HEK293 (cell line): ENCODE measurements at regions not wholly inside any gene's neighbourhood (a gene's known extent, or its start where the extent isn't known, plus 50 kb on each side); places are given as distances from the start of the nearest gene placed in this dataset.

Experiments
- CTCF ChIA-PET: fragments of 350-600 bp; formaldehyde crosslinking; extraction: SDS; loops from one replicate; lab custom pipeline; 2021; ENCODE audit warnings: antibody characterized with exemption; lab: Yijun Ruan, JAX
- POLR2A ChIA-PET: fragments of 300-600 bp; formaldehyde crosslinking; extraction: SDS; loops from one replicate; lab custom pipeline; 2020; ENCODE audit warnings: antibody characterized with exemption, inconsistent platforms; lab: Yijun Ruan, JAX
- H3K27ac ChIP-seq: fragments of 200-500 bp; sonication (Bioruptor generic); 2 replicates; pipeline ENCODE4 v1.5.1; 2014; ENCODE audit warnings: low read depth, low read length, control low read depth, inconsistent platforms; ENCODE audit errors: extremely low read depth
- H3K36me3 ChIP-seq, 2 experiments: fragments of 200-500 bp in 1 of 2; sonication (Bioruptor generic) in 1 of 2; 1 replicate in 1 of 2; 2 replicates in 1 of 2; pipeline ENCODE4 v1.5.1; 2014 to 2017; ENCODE audit warnings: inconsistent platforms in 2 of 2, low read length in 2 of 2; ENCODE audit not compliant: control insufficient read depth in 2 of 2, insufficient read depth in 1 of 2
- H3K4me1 ChIP-seq: fragments of 200-500 bp; sonication (Bioruptor generic); 2 replicates; pipeline ENCODE4 v1.5.1; 2014; ENCODE audit warnings: mild to moderate bottlenecking, low read length, inconsistent platforms; ENCODE audit not compliant: control insufficient read depth, insufficient read depth
- H3K4me3 ChIP-seq: 2 replicates; pipeline ENCODE4 v1.5.1; 2011; ENCODE audit warnings: low read depth, mild to moderate bottlenecking, control low read depth, low read length, moderate library complexity
- H3K9me3 ChIP-seq: fragments of 200-500 bp; sonication (Bioruptor generic); 2 replicates; pipeline ENCODE4 v1.5.1; 2014; ENCODE audit warnings: low read depth, low read length, inconsistent platforms; ENCODE audit not compliant: control insufficient read depth, insufficient read depth
- GLIS2 ChIP-seq: fragments of 450-650 bp; formaldehyde crosslinking; IDR thresholded peaks from 2 replicates; pipeline ENCODE4 v1.5.1; 2016; ENCODE audit warnings: missing biosample characterization, missing genetic modification characterization
- HOXD13 ChIP-seq: sonication (generic); formaldehyde crosslinking; IDR thresholded peaks from 2 replicates; pipeline ENCODE4 v1.8.0; 2022; ENCODE audit warnings: missing genetic modification reagents, borderline replicate concordance
- ZFP41 ChIP-seq: fragments of 450-650 bp; formaldehyde crosslinking; IDR thresholded peaks from 2 replicates; pipeline ENCODE4 v1.5.1; 2016; ENCODE audit warnings: missing biosample characterization, missing genetic modification characterization, borderline replicate concordance
- ZNF146 ChIP-seq: fragments of 450-650 bp; formaldehyde crosslinking; IDR thresholded peaks from 2 replicates; pipeline ENCODE4 v1.5.1; 2016; ENCODE audit warnings: missing biosample characterization, missing genetic modification characterization
- ZNF211 ChIP-seq: fragments of 450-650 bp; formaldehyde crosslinking; IDR thresholded peaks from 2 replicates; pipeline ENCODE4 v1.5.1; 2016; ENCODE audit warnings: low read depth, missing biosample characterization, missing genetic modification characterization
- ZNF221 ChIP-seq: fragments of 450-650 bp; formaldehyde crosslinking; IDR thresholded peaks from 2 replicates; pipeline ENCODE4 v1.5.1; 2017; ENCODE audit warnings: missing biosample characterization, missing genetic modification characterization, borderline replicate concordance
- ZNF26 ChIP-seq: fragments of 450-650 bp; formaldehyde crosslinking; IDR thresholded peaks from 2 replicates; pipeline ENCODE4 v1.5.1; 2016; ENCODE audit warnings: missing biosample characterization, missing genetic modification characterization
- ZNF292 ChIP-seq: fragments of 450-650 bp; formaldehyde crosslinking; IDR thresholded peaks from 2 replicates; pipeline ENCODE4 v1.5.1; 2016; ENCODE audit warnings: low read depth, missing biosample characterization, missing genetic modification characterization, borderline replicate concordance
- ZNF48 ChIP-seq: fragments of 450-650 bp; formaldehyde crosslinking; IDR thresholded peaks from 2 replicates; pipeline ENCODE4 v1.5.1; 2016; ENCODE audit warnings: missing biosample characterization, missing genetic modification characterization
- ZNF501 ChIP-seq: fragments of 450-650 bp; formaldehyde crosslinking; IDR thresholded peaks from 2 replicates; pipeline ENCODE4 v1.5.1; 2016; ENCODE audit warnings: missing biosample characterization, missing genetic modification characterization
- ZNF560 ChIP-seq: fragments of 450-650 bp; formaldehyde crosslinking; IDR thresholded peaks from 2 replicates; pipeline ENCODE4 v1.5.1; 2017; ENCODE audit warnings: missing biosample characterization, missing genetic modification characterization, borderline replicate concordance
- ZNF571 ChIP-seq: fragments of 450-650 bp; formaldehyde crosslinking; IDR thresholded peaks from 2 replicates; pipeline ENCODE4 v1.5.0; 2017; ENCODE audit warnings: missing biosample characterization, missing genetic modification characterization
- ZNF580 ChIP-seq: fragments of 450-650 bp; formaldehyde crosslinking; IDR thresholded peaks from 2 replicates; pipeline ENCODE4 v1.5.1; 2016; ENCODE audit warnings: missing biosample characterization, missing genetic modification characterization
- ZNF629 ChIP-seq: fragments of 450-650 bp; formaldehyde crosslinking; IDR thresholded peaks from 2 replicates; pipeline ENCODE4 v1.5.1; 2017; ENCODE audit warnings: missing biosample characterization, missing genetic modification characterization
- ZSCAN16 ChIP-seq: fragments of 450-650 bp; formaldehyde crosslinking; IDR thresholded peaks from 2 replicates; pipeline ENCODE4 v1.5.1; 2016; ENCODE audit warnings: missing biosample characterization, missing genetic modification characterization
- TF ChIP-seq, protein P1 (sequence below): fragments of 450-650 bp; formaldehyde crosslinking; IDR thresholded peaks from 2 replicates; pipeline ENCODE4 v1.5.0; 2017; ENCODE audit warnings: missing biosample characterization, missing genetic modification characterization, borderline replicate concordance
- TF ChIP-seq, protein P2 (sequence below): fragments of 450-650 bp; formaldehyde crosslinking; conservative IDR thresholded peaks from 2 replicates; pipeline ENCODE4 v1.5.1; 2016; ENCODE audit warnings: low read depth, missing biosample characterization, missing genetic modification characterization

GRCh38 chr3:180409883-180410282 is 192.1 kb upstream of the TTC14 start:
- Histone ChIP-seq H3K4me3 (no peak overlapping the region), H3K27ac (no peak overlapping the region), H3K36me3 (no peaks in the 10 kb centered on the region), H3K4me1 (no peaks in the 10 kb centered on the region), H3K9me3 (no peaks in the 10 kb centered on the region)
- ChIA-PET CTCF (no interaction called here), POLR2A (no interaction called here)
- no peak for TF ChIP-seq ZNF211 (tag by site-specific recombination)
- no peak for TF ChIP-seq ZNF560 (tag by site-specific recombination)

GRCh38 chr3:180414157-180414556 is 187.8 kb upstream of the TTC14 start:
- no peak for TF ChIP-seq ZNF571 (tag by site-specific recombination)
- no peak for TF ChIP-seq ZNF26 (tag by site-specific recombination)
- TF ChIP-seq, protein P1, sequence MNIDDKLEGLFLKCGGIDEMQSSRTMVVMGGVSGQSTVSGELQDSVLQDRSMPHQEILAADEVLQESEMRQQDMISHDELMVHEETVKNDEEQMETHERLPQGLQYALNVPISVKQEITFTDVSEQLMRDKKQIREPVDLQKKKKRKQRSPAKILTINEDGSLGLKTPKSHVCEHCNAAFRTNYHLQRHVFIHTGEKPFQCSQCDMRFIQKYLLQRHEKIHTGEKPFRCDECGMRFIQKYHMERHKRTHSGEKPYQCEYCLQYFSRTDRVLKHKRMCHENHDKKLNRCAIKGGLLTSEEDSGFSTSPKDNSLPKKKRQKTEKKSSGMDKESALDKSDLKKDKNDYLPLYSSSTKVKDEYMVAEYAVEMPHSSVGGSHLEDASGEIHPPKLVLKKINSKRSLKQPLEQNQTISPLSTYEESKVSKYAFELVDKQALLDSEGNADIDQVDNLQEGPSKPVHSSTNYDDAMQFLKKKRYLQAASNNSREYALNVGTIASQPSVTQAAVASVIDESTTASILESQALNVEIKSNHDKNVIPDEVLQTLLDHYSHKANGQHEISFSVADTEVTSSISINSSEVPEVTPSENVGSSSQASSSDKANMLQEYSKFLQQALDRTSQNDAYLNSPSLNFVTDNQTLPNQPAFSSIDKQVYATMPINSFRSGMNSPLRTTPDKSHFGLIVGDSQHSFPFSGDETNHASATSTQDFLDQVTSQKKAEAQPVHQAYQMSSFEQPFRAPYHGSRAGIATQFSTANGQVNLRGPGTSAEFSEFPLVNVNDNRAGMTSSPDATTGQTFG (tag by site-specific recombination), result no peak
- no peak for TF ChIP-seq ZNF146 (tag by site-specific recombination)
- no peak for TF ChIP-seq ZNF292 (tag by site-specific recombination)
- TF ChIP-seq, protein P2, sequence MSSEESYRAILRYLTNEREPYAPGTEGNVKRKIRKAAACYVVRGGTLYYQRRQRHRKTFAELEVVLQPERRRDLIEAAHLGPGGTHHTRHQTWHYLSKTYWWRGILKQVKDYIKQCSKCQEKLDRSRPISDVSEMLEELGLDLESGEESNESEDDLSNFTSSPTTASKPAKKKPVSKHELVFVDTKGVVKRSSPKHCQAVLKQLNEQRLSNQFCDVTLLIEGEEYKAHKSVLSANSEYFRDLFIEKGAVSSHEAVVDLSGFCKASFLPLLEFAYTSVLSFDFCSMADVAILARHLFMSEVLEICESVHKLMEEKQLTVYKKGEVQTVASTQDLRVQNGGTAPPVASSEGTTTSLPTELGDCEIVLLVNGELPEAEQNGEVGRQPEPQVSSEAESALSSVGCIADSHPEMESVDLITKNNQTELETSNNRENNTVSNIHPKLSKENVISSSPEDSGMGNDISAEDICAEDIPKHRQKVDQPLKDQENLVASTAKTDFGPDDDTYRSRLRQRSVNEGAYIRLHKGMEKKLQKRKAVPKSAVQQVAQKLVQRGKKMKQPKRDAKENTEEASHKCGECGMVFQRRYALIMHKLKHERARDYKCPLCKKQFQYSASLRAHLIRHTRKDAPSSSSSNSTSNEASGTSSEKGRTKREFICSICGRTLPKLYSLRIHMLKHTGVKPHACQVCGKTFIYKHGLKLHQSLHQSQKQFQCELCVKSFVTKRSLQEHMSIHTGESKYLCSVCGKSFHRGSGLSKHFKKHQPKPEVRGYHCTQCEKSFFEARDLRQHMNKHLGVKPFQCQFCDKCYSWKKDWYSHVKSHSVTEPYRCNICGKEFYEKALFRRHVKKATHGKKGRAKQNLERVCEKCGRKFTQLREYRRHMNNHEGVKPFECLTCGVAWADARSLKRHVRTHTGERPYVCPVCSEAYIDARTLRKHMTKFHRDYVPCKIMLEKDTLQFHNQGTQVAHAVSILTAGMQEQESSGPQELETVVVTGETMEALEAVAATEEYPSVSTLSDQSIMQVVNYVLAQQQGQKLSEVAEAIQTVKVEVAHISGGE (tag by site-specific recombination), result no peak
- no peak for TF ChIP-seq GLIS2 (tag by site-specific recombination)
- no peak for TF ChIP-seq HOXD13
- TF ChIP-seq ZNF48, result no peak
- TF ChIP-seq ZNF221 (tag by site-specific recombination), result no peak
- TF ChIP-seq ZSCAN16 (tag by site-specific recombination), result no peak
- TF ChIP-seq ZNF629, result no peak
- no peaks in the 10 kb centered on the region for H3K36me3 ChIP-seq
- no peaks in the 10 kb centered on the region for H3K9me3 ChIP-seq
- CTCF ChIA-PET, result interaction anchor here (0.5 kb wide), 1 partner anchor 269 kb away, joined by 3 read pairs; no protein-coding TSS in a partner anchor
- POLR2A ChIA-PET, result no interaction called here
- no peaks in the 10 kb centered on the region for H3K4me1 ChIP-seq
- no peak overlapping the region for H3K4me3 ChIP-seq
- no peak overlapping the region for H3K27ac ChIP-seq

DNA sequence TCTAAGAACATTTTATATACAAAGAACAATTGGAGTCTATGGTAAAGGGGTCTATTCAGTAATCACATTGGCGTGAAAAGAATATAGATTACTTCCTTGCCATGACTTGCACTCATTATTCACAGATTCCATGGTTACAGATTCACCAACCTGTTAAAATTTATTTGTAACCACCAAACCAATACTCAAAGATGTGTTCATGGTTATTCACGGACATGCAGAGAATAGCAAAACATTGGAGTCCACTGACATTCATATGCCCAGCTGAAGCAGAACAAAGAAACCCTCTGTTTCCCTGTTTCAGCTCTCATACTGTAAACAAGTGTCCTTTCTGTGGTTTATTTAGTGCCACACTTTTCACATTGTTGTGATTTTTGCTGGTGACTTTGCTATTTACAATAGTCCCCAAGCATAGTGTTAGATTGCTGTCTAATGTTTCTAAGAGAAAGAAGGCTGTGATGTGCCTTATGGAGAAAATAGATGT is 185.8 kb upstream of the TTC14 start:
- H3K27ac ChIP-seq, result no peak overlapping the region
- no peaks in the 10 kb centered on the region for H3K36me3 ChIP-seq
- H3K4me3 ChIP-seq, result no peak overlapping the region
- no peaks in the 10 kb centered on the region for H3K4me1 ChIP-seq
- CTCF ChIA-PET, result no interaction called here
- H3K9me3 ChIP-seq, result no peaks in the 10 kb centered on the region
- TF ChIP-seq ZFP41 (tag by site-specific recombination), result no peak
- no peak for TF ChIP-seq ZNF580 (tag by site-specific recombination)
- no peak for TF ChIP-seq ZNF501 (tag by site-specific recombination)
- TF ChIP-seq, all 188 proteins: peak for 0
- POLR2A ChIA-PET, result no interaction called here
